K562 (cell line): ENCODE measurements at regions not wholly inside any gene's neighbourhood (a gene's known extent, or its start where the extent isn't known, plus 50 kb on each side); places are given as distances from the start of the nearest gene placed in this dataset.

ENCODE experiments used
- ATAC-seq: fragments of 200-7000 bp; cut with Tn5 transposase; 3 replicates; pipeline ENCODE4 v1.9.1; 2020; ENCODE audit warnings: moderate library complexity
- BruUV-seq: library from RNA; stranded (reverse); fragments of 400-500 nt; replicated peaks from 2 replicates; lab custom pipeline; 2021; lab: Mats Ljungman, UMichigan
- CTCF ChIA-PET: fragments of 300-600 bp; formaldehyde crosslinking; extraction: SDS; loops from one replicate; lab custom pipeline; 2021; ENCODE audit warnings: low intra/inter-chr PET ratio; lab: Yijun Ruan, JAX
- POLR2A ChIA-PET: fragments of 300-600, 350-650 bp; sonication (Branson Sonifier 250); formaldehyde crosslinking; extraction: SDS; loops from one replicate; lab custom pipeline; 2021; ENCODE audit warnings: antibody characterized with exemption, inconsistent platforms; lab: Yijun Ruan, JAX
- DNase-seq, 4 experiments: peaks; one replicate each; pipeline versions ENCODE4 v3.0.0 to v3.0.0-alpha.2; 2011 to 2018; ENCODE audit warnings: low spot score in 3 of 4, mixed read lengths in 3 of 4; ENCODE audit errors: extremely low read depth in 1 of 4
- FAIRE-seq: peaks from 2 replicates; lab custom pipeline; 2011; peaks lifted over from hg19 to GRCh38; lab: Jason Lieb, UNC
- H2AFZ ChIP-seq: 2 replicates; pipeline ENCODE4 v1.6.0; 2011; ENCODE audit warnings: low read depth, low read length, control low read depth, inconsistent platforms
- H3K27ac ChIP-seq: fragments of 200-600 bp; 3 replicates; pipeline ENCODE4 v1.8.0; 2011; ENCODE audit warnings: low read depth, mild to moderate bottlenecking, control low read depth, inconsistent platforms, low read length, moderate library complexity, mixed read lengths; ENCODE audit errors: extremely low read depth
- H3K27me3 ChIP-seq, 2 experiments: fragments of 300-600 bp in 1 of 2; 2 replicates in 1 of 2; 3 replicates in 1 of 2; pipeline versions ENCODE4 v1.6.0 to v1.8.0; 2011; ENCODE audit warnings: inconsistent platforms in 2 of 2, low read length in 2 of 2, mild to moderate bottlenecking in 1 of 2, mixed read lengths in 1 of 2, moderate library complexity in 1 of 2; ENCODE audit not compliant: control insufficient read depth in 2 of 2, insufficient read depth in 2 of 2
- H3K36me3 ChIP-seq: fragments of 300-600 bp; 3 replicates; pipeline ENCODE4 v1.8.0; 2011; ENCODE audit warnings: mild to moderate bottlenecking, low read length, inconsistent platforms; ENCODE audit not compliant: control insufficient read depth, insufficient read depth
- H3K4me1 ChIP-seq, 2 experiments: fragments of 200-600 bp in 1 of 2; replicated peaks in 1 of 2; 2 replicates in 1 of 2; 3 replicates in 1 of 2; pipeline versions ENCODE4 v1.5.1 to v1.8.0; 2011; ENCODE audit warnings: inconsistent platforms in 2 of 2, low read length in 2 of 2, mild to moderate bottlenecking in 1 of 2, mixed read lengths in 1 of 2, moderate library complexity in 1 of 2; ENCODE audit not compliant: control insufficient read depth in 2 of 2, insufficient read depth in 2 of 2
- H3K4me2 ChIP-seq: 2 replicates; pipeline ENCODE4 v1.6.1; 2011; ENCODE audit warnings: low read length, control low read depth, inconsistent platforms, mixed read lengths; ENCODE audit not compliant: insufficient read depth
- H3K4me3 ChIP-seq: fragments of 200-600 bp; sonication (generic), shearing (Covaris generic); 2 replicates; pipeline ENCODE4 v1.5.1; 2016; ENCODE audit warnings: control low read depth, inconsistent platforms
- H3K79me2 ChIP-seq: fragments of 200-600 bp; 3 replicates; pipeline ENCODE4 v1.8.0; 2011; ENCODE audit warnings: low read length, inconsistent platforms; ENCODE audit not compliant: control insufficient read depth, insufficient read depth
- H3K9ac ChIP-seq, 2 experiments: 2 replicates each; pipeline versions ENCODE4 v1.6.0 to v1.6.1; 2011; ENCODE audit warnings: low read depth in 2 of 2, low read length in 2 of 2, control low read depth in 1 of 2, inconsistent platforms in 1 of 2, mild to moderate bottlenecking in 1 of 2, mixed read lengths in 1 of 2; ENCODE audit not compliant: insufficient read depth in 1 of 2
- H3K9me1 ChIP-seq: one replicate; pipeline ENCODE4 v1.6.0; 2011; ENCODE audit warnings: inconsistent platforms, mild to moderate bottlenecking, low read length, moderate library complexity; ENCODE audit not compliant: control insufficient read depth, insufficient read depth
- H3K9me3 ChIP-seq: replicated peaks from 2 replicates; pipeline ENCODE4 v1.5.1; 2011; ENCODE audit warnings: low read depth, low read length, inconsistent platforms; ENCODE audit not compliant: control insufficient read depth, insufficient read depth
- H4K20me1 ChIP-seq: replicated peaks from 2 replicates; pipeline ENCODE4 v1.6.1; 2011; ENCODE audit warnings: low read length, inconsistent platforms, mixed read lengths; ENCODE audit not compliant: control insufficient read depth, insufficient read depth
- BCLAF1 ChIP-seq, 2 experiments: fragments of 450-650 bp in 1 of 2; IDR thresholded peaks; 2 replicates each; pipeline ENCODE4 v1.6.1; 2011 to 2017; ENCODE audit warnings: low read depth in 2 of 2, antibody characterized with exemption in 1 of 2, borderline replicate concordance in 1 of 2, low read length in 1 of 2, mild to moderate bottlenecking in 1 of 2, mixed read lengths in 1 of 2; ENCODE audit not compliant: control insufficient read depth in 1 of 2
- ELK1 ChIP-seq: sonication (generic); formaldehyde crosslinking; IDR thresholded peaks from 2 replicates; pipeline ENCODE4 v1.8.1; 2022; ENCODE audit warnings: missing genetic modification reagents
- ESRRA ChIP-seq: fragments of 450-650 bp; IDR thresholded peaks from 2 replicates; pipeline ENCODE4 v1.6.1; 2014; ENCODE audit warnings: low read depth, mild to moderate bottlenecking, moderate library complexity, borderline replicate concordance
- HEY1 ChIP-seq: fragments of 250-450 bp; sonication (Bioruptor Pico); IDR thresholded peaks from 2 replicates; pipeline ENCODE4 v1.5.0; 2020; ENCODE audit warnings: mild to moderate bottlenecking, moderate library complexity, borderline replicate concordance
- NFE2L1 ChIP-seq: fragments of 450-650 bp; IDR thresholded peaks from 2 replicates; pipeline ENCODE4 v1.6.1; 2016; ENCODE audit warnings: missing genetic modification characterization, low read depth, mild to moderate bottlenecking, missing compliant biosample characterization, moderate library complexity, borderline replicate concordance
- NKRF ChIP-seq: fragments of 450-650 bp; IDR thresholded peaks from 2 replicates; pipeline ENCODE4 v1.6.1; 2016; ENCODE audit warnings: borderline replicate concordance
- ZBTB1 ChIP-seq: sonication (generic); formaldehyde crosslinking; IDR thresholded peaks from 2 replicates; pipeline ENCODE4 v1.8.1; 2023; ENCODE audit warnings: missing genetic modification reagents, low read depth, mild to moderate bottlenecking, borderline replicate concordance
- ZNF133 ChIP-seq: fragments of 250-450 bp; sonication (Bioruptor Pico); IDR thresholded peaks from 2 replicates; pipeline ENCODE4 v1.4.0; 2020; ENCODE audit warnings: mild to moderate bottlenecking
- WGBS: fragments of 100-300 bp; shearing (Covaris generic); methylation state at CpG from one replicate; pipeline ENCODE4 v1.1.6; 2016; ENCODE audit warnings: low coverage, mixed read lengths; ENCODE audit not compliant: insufficient coverage; ENCODE audit errors: missing lambda C conversion rate; 5-methylcytosine and 5-hydroxymethylcytosine counted together
- in situ Hi-C: fragments of 300-500 bp; cut with MboI; formaldehyde crosslinking; loops from 4 replicates; pipeline ENCODE4 v1.15.0; 2018; ENCODE audit warnings: inconsistent platforms, mixed read lengths
- intact Hi-C: fragments of 100-400 bp; cut with micrococcal nuclease; formaldehyde crosslinking; loops from 2 replicates; pipeline ENCODE4 v1.14.2; 2022

GRCh38 chr4:18406264-18406663, 384.7 kb upstream of the LCORL start:
- Histone ChIP-seq H2AFZ (no peak overlapping the region), H3K9me1 (no peaks in the 10 kb centered on the region), H3K9ac (no peak overlapping the region), H3K27me3 (no peaks in the 10 kb centered on the region), H3K4me1 (no peaks in the 10 kb centered on the region), H3K4me3 (no peak overlapping the region), H3K9me3 (no peaks in the 10 kb centered on the region), H3K36me3 (no peaks in the 10 kb centered on the region), H3K4me2 (no peak overlapping the region), H4K20me1 (no peaks in the 10 kb centered on the region), H3K27ac (no peak overlapping the region), H3K79me2 (no peaks in the 10 kb centered on the region)
- in situ Hi-C loops (no loop called here), intact Hi-C loops (no loop called here)
- FAIRE-seq, result no peak
- ATAC-seq, result no peak
- DNase-seq, result no peak
- CTCF ChIA-PET, result no interaction called here
- no peak for TF ChIP-seq ZBTB1 (CRISPR knock-in tag)
- 0% methylated on average over 1 of the region's 1 CpG for WGBS
- BruUV-seq, result no TSS peak
- POLR2A ChIA-PET, result no interaction called here

GRCh38 chr4:18405054-18405453, 383.5 kb upstream of the LCORL start:
- Histone ChIP-seq H3K9me1 (no peaks in the 10 kb centered on the region), H3K4me2 (no peak overlapping the region), H3K79me2 (no peaks in the 10 kb centered on the region), H3K4me1 (no peaks in the 10 kb centered on the region), H3K36me3 (no peaks in the 10 kb centered on the region), H3K27ac (no peak overlapping the region), H4K20me1 (no peaks in the 10 kb centered on the region), H3K4me3 (no peak overlapping the region), H3K9me3 (no peaks in the 10 kb centered on the region), H3K27me3 (no peaks in the 10 kb centered on the region), H3K9ac (no peak overlapping the region), H2AFZ (no peak overlapping the region)
- FAIRE-seq (no peak), DNase-seq (no peak), ATAC-seq (no peak)
- in situ Hi-C loops (no loop called here), intact Hi-C loops (no loop called here)
- CTCF ChIA-PET, result no interaction called here
- no TSS peak for BruUV-seq
- POLR2A ChIA-PET, result no interaction called here
- 0% methylated on average over 2 of the region's 2 CpGs for WGBS
- TF ChIP-seq ELK1 (CRISPR knock-in tag) (no peak), NKRF (no peak), ZNF133 (CRISPR knock-in tag) (no peak), BCLAF1 (IDR thresholded peaks at IDR 0.05; ENCODE audit: borderline replicate concordance in 1 of 2, control insufficient read depth in 1 of 2, low read depth in 2 of 2, low read length in 1 of 2) (no peak), HEY1 (no peak), NFE2L1 (no peak), ESRRA (no peak)
